Loucy (cell line): ENCODE measurements at regions not wholly inside any gene's neighbourhood (a gene's known extent, or its start where the extent isn't known, plus 50 kb on each side); places are given as distances from the start of the nearest gene placed in this dataset.

Experiments used
- H2AFZ ChIP-seq: fragments of 200-600 bp; sonication (generic); 2 replicates; pipeline ENCODE4 v1.6.0; 2016; ENCODE audit warnings: antibody characterized with exemption, mild to moderate bottlenecking, low read length, moderate library complexity
- H3F3A ChIP-seq: fragments of 200-600 bp; 2 replicates; pipeline ENCODE4 v1.6.0; 2016; ENCODE audit warnings: antibody characterized with exemption, low read depth, mild to moderate bottlenecking
- H3K27me3 ChIP-seq: fragments of 200-600 bp; sonication (generic); 2 replicates; pipeline ENCODE4 v1.6.1; 2014; ENCODE audit warnings: low read length, mild to moderate bottlenecking; ENCODE audit not compliant: insufficient read depth, poor library complexity, severe bottlenecking
- H3K36me3 ChIP-seq: fragments of 200-600 bp; sonication (generic); 2 replicates; pipeline ENCODE4 v1.6.1; 2016; ENCODE audit warnings: low read length; ENCODE audit not compliant: insufficient read depth
- H3K4me1 ChIP-seq: fragments of 200-600 bp; sonication (generic); 2 replicates; pipeline ENCODE4 v1.5.1; 2014; ENCODE audit warnings: low read length, mild to moderate bottlenecking; ENCODE audit not compliant: insufficient read depth, poor library complexity, severe bottlenecking
- H3K4me2 ChIP-seq: fragments of 200-600 bp; sonication (generic); 2 replicates; pipeline ENCODE4 v1.6.0; 2014; ENCODE audit warnings: antibody characterized with exemption, low read length, low read depth, mild to moderate bottlenecking; ENCODE audit not compliant: poor library complexity, severe bottlenecking
- H3K4me3 ChIP-seq: fragments of 200-600 bp; sonication (generic); 2 replicates; pipeline ENCODE4 v1.5.1; 2014; ENCODE audit warnings: low read length, mild to moderate bottlenecking, mixed read lengths; ENCODE audit not compliant: poor library complexity, severe bottlenecking
- H3K79me2 ChIP-seq: fragments of 200-600 bp; sonication (generic); 2 replicates; pipeline ENCODE4 v1.6.1; 2014; ENCODE audit warnings: low read length; ENCODE audit not compliant: insufficient read depth
- H3K9ac ChIP-seq: fragments of 200-600 bp; sonication (generic); 2 replicates; pipeline ENCODE4 v1.6.0; 2014; ENCODE audit warnings: mild to moderate bottlenecking, low read depth, low read length, moderate library complexity; ENCODE audit not compliant: poor library complexity, severe bottlenecking
- H3K9me2 ChIP-seq: fragments of 200-600 bp; sonication (generic); replicated peaks from 2 replicates; pipeline ENCODE4 v1.6.1; 2016; ENCODE audit warnings: low read depth, low read length, mixed read lengths
- H3K9me3 ChIP-seq: fragments of 200-600 bp; sonication (generic); 2 replicates; pipeline ENCODE4 v1.6.1; 2014; ENCODE audit warnings: mild to moderate bottlenecking, antibody characterized with exemption, low read length, low read depth; ENCODE audit not compliant: insufficient read depth
- H4K20me1 ChIP-seq: fragments of 200-600 bp; sonication (generic); 2 replicates; pipeline ENCODE4 v1.6.0; 2014; ENCODE audit warnings: antibody characterized with exemption, low read length, mild to moderate bottlenecking; ENCODE audit not compliant: insufficient read depth, poor library complexity, severe bottlenecking
- CTCF ChIP-seq: fragments of 200-600 bp; sonication (generic); conservative IDR thresholded peaks from 2 replicates; pipeline ENCODE4 v1.5.1; 2014; ENCODE audit warnings: mild to moderate bottlenecking, antibody characterized with exemption, low read length
- EZH2phosphoT487 ChIP-seq: fragments of 200-600 bp; IDR thresholded peaks from 2 replicates; pipeline ENCODE4 v1.6.1; 2018; ENCODE audit warnings: antibody characterized with exemption, mild to moderate bottlenecking, moderate library complexity, borderline replicate concordance

GRCh38 chr2:146784602-146785001 lies 1060.2 kb upstream of the ACVR2A start:
- Histone ChIP-seq H3K79me2 (no peaks in the 10 kb centered on the region), H3K4me1 (no peaks in the 10 kb centered on the region), H3K9ac (no peak overlapping the region), H2AFZ (no peak overlapping the region), H3K27me3 (no peaks in the 10 kb centered on the region), H3K9me2 (no peaks in the 10 kb centered on the region), H3K4me3 (no peak overlapping the region), H3K36me3 (no peaks in the 10 kb centered on the region), H3K9me3 (peaks cover 3% of the 10 kb centered on the region; the same call in 1 of the 2 replicates), H3F3A (no peaks in the 10 kb centered on the region), H4K20me1 (no peaks in the 10 kb centered on the region), H3K4me2 (no peak overlapping the region)
- TF ChIP-seq CTCF (no peak), EZH2phosphoT487 (no peak)

- H3K4me3 ChIP-seq = no peak overlapping the region
- H3K9ac ChIP-seq = no peak overlapping the region
- H3K79me2 ChIP-seq = no peaks in the 10 kb centered on the region
- H2AFZ ChIP-seq = no peak overlapping the region
- H3K27me3 ChIP-seq = no peaks in the 10 kb centered on the region
- no peaks in the 10 kb centered on the region for H3F3A ChIP-seq
- TF ChIP-seq CTCF = no peak
- TF ChIP-seq EZH2phosphoT487 = no peak
- no peaks in the 10 kb centered on the region for H3K36me3 ChIP-seq
- 0 out of 2 replicates have a peak, but pooled peaks cover 3% of the 10 kb centered on the region for H3K9me3 ChIP-seq
- no peaks in the 10 kb centered on the region for H4K20me1 ChIP-seq
- H3K9me2 ChIP-seq = no peaks in the 10 kb centered on the region
- H3K4me2 ChIP-seq = no peak overlapping the region
- H3K4me1 ChIP-seq = no peaks in the 10 kb centered on the region
Measured at GRCh38 chr2:146777181-146777580, 1067.6 kb upstream of the ACVR2A start.

GRCh38 chr2:146776596-146776995 lies 1068.2 kb upstream of the ACVR2A start:
- Histone ChIP-seq H3K79me2 (no peaks in the 10 kb centered on the region), H2AFZ (no peak overlapping the region), H3K9me3 (0 out of 2 replicates have a peak, but pooled peaks cover 3% of the 10 kb centered on the region), H3K27me3 (no peaks in the 10 kb centered on the region), H3K36me3 (no peaks in the 10 kb centered on the region), H4K20me1 (no peaks in the 10 kb centered on the region), H3K4me3 (no peak overlapping the region), H3K4me1 (no peaks in the 10 kb centered on the region), H3K4me2 (no peak overlapping the region), H3K9ac (no peak overlapping the region), H3F3A (no peaks in the 10 kb centered on the region), H3K9me2 (no peaks in the 10 kb centered on the region)
- TF ChIP-seq EZH2phosphoT487 (no peak), CTCF (no peak)
